ENCODE measurements at regions not wholly inside any gene's neighbourhood (a gene's known extent, or its start where the extent isn't known, plus 50 kb on each side); places are given as distances from the start of the nearest gene placed in this dataset.

DNA sequence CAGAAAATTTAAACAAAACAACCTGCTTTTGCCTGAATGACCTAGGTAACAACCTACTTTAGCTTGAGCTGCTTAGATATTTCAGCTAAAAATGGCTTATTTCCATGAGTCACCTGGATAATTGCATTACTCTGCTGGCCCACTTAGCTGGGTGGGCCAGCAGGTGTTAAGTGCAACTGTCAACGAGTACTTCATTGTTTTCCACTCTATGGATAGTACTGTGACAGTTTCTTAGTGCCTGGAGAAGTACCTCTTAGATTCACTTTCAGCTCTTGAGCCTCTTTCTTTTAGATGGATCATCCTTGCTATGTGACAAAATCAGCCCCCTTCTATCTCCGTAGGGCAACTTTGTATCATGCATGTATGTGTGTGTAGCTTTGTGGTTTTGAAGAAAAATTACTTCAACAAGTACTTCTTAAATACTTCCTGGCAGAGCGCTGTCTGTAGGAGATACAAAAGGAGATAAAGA lies 368.2 kb upstream of the ATP2B1 start:
- no peak for DNase-seq (ENCODE audit: low read depth)
- TF ChIP-seq, protein P1, sequence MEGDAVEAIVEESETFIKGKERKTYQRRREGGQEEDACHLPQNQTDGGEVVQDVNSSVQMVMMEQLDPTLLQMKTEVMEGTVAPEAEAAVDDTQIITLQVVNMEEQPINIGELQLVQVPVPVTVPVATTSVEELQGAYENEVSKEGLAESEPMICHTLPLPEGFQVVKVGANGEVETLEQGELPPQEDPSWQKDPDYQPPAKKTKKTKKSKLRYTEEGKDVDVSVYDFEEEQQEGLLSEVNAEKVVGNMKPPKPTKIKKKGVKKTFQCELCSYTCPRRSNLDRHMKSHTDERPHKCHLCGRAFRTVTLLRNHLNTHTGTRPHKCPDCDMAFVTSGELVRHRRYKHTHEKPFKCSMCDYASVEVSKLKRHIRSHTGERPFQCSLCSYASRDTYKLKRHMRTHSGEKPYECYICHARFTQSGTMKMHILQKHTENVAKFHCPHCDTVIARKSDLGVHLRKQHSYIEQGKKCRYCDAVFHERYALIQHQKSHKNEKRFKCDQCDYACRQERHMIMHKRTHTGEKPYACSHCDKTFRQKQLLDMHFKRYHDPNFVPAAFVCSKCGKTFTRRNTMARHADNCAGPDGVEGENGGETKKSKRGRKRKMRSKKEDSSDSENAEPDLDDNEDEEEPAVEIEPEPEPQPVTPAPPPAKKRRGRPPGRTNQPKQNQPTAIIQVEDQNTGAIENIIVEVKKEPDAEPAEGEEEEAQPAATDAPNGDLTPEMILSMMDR (conservative IDR thresholded peaks at IDR 0.05; ENCODE audit: low read depth, low read length) = no peak
- no peak overlapping the region for H3K4me3 ChIP-seq (ENCODE audit: low read depth, low read length)

DNA sequence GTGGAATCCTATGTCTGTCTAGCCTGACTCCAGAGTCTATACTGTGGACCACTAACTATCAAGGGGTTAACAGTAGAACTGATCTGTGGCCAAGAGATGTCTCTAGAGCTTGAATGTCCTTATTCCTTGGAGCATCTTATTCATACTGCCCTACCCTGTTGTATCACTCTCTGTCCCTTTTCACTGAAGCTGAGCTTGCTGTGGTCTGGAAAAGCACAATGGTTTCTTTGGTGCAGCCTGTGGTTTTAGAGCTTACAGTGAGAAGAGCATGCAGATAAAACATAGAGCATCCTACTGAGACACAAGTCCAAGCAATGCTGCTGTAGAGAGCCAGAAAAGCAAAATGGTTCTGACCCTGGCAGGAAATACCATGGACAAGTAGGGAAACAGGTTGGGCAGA lies 367.0 kb upstream of the ATP2B1 start:
- TF ChIP-seq, protein P1 (conservative IDR thresholded peaks at IDR 0.05; ENCODE audit: low read depth, low read length) = no peak
- DNase-seq (ENCODE audit: low read depth) = no peak
- H3K4me3 ChIP-seq (ENCODE audit: low read depth, low read length) = no peak overlapping the region

DNA sequence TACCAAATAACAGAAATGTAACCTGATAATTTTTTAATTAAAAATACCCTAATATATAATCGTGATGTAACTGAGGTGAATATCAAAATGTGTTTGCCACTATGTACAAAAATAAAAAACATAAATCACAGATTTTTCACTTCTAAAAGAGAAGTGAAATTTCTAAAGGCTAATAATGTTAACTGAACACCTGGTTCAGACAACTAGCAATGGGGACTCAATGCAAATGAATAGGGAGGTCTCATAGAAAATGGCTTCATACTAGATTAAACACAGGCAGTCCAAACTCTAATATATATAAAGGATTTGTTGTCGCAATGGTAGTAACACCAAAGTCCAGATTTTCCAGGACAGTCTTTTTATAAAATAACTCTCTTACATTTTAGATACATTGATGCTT lies 365.4 kb upstream of the ATP2B1 start:
- no peak for DNase-seq (ENCODE audit: low read depth)
- TF ChIP-seq, protein P1 (conservative IDR thresholded peaks at IDR 0.05; ENCODE audit: low read depth, low read length) = no peak
- no peak overlapping the region for H3K4me3 ChIP-seq (ENCODE audit: low read depth, low read length)

DNA sequence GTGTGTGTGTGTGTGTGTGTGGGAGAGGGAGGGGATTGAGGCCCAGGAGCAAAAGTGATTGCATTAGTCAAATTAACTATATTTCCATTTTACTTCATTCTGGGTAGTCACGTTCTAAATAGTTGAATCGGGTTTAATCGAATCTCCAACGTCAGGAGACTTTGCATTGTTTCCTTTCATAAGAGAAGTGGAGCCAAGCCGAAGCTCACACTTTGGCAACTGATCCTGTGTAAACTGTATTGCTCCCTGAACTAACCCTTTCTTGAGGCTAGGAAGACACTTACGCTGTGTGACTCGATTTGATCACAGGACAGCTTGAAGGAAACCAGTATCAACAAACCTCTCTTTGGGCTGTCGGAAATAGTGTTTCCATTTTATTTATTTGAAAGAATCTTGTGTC lies 363.4 kb upstream of the ATP2B1 start:
- TF ChIP-seq, protein P1 (conservative IDR thresholded peaks at IDR 0.05; ENCODE audit: low read depth, low read length) = no peak
- H3K4me3 ChIP-seq (ENCODE audit: low read depth, low read length) = no peak overlapping the region
- DNase-seq (ENCODE audit: low read depth) = no peak

DNA sequence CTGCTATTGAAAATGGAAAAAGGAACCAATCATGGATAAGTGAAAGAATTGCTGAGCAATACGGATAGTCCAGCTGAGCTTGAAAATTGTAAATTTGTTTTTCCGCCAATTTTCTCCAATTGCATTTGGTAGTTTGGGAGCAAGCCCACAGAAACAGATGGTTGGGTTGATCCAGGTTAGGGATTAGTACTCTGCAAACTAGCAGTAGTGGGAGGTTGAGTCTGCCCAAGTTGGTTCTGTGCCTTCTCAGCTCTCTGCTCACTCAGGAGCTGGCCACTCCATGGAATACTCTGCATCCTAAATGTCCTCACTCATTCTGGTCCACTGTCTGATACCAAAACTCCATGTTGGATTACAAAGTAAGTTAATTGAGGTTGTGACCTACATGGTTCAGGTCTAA lies 361.1 kb upstream of the ATP2B1 start:
- no peak for DNase-seq (ENCODE audit: low read depth)
- TF ChIP-seq, protein P1 (conservative IDR thresholded peaks at IDR 0.05; ENCODE audit: low read depth, low read length) = no peak
- no peak overlapping the region for H3K4me3 ChIP-seq (ENCODE audit: low read depth, low read length)

DNA sequence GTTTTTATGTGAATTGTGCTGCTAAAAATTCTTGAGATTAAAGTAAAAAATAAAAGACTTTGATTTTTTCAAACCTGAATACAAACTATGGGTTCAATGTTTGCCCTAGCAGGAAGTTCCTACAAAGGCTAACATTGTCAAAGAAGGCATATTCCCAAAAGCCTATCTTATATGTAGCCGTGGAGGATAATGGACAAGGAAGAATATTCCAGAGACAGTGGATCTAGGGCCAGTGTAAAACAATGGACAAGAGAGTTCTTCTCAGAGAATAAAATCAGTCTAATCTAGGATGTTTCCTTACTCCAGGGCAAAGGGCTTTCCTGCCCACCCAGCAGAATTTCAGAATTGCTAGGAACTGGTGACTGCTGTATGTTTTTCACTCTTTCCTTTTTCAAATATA lies 359.2 kb upstream of the ATP2B1 start:
- no peak overlapping the region for H3K4me3 ChIP-seq (ENCODE audit: low read depth, low read length)
- TF ChIP-seq, protein P1 (conservative IDR thresholded peaks at IDR 0.05; ENCODE audit: low read depth, low read length) = no peak
- DNase-seq (ENCODE audit: low read depth) = no peak

All from epithelial cell of proximal tubule (primary cell).